GM19452 (cell line): ENCODE measurements at regions not wholly inside any gene's neighbourhood (a gene's known extent, or its start where the extent isn't known, plus 50 kb on each side); places are given as distances from the start of the nearest gene placed in this dataset.
"Not testable (repeated sequence)": the region's sequence is repeated elsewhere in the genome, so short reads cannot be mapped to it uniquely, and the experiment has no call there.

Experiments
- ATAC-seq: cut with Tn5 transposase; IDR thresholded peaks from one replicate; pipeline ENCODE4 v1.9.1; 2021; ENCODE audit not compliant: unreplicated experiment

- no peak for ATAC-seq
Observed at GRCh38 chr3:193114431-193115340, 126.3 kb upstream of the PLAAT1 start.

DNA sequence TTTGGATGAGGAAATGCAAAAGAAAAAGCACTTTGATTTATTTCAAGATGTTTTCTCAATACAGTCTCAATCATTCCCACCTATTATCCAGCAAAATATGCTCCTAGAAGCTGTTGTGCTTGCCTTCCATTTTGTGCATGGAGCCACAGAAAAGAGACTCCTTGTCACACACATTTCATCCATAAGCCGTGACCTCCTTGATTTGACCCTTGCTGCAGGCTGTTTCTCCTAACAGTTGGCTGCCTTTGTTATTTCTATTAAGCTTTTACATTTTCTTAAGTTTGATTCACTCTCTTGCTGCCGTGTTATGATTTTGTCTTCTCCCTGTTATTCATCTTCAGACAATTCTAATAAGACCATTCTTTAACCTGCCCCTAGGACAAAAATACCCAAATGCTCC lies 124.2 kb upstream of the PLAAT1 start:
- no peak for ATAC-seq

- ATAC-seq = no peak
Observed at GRCh38 chr3:193118907-193119306, 122.1 kb upstream of the PLAAT1 start.

DNA sequence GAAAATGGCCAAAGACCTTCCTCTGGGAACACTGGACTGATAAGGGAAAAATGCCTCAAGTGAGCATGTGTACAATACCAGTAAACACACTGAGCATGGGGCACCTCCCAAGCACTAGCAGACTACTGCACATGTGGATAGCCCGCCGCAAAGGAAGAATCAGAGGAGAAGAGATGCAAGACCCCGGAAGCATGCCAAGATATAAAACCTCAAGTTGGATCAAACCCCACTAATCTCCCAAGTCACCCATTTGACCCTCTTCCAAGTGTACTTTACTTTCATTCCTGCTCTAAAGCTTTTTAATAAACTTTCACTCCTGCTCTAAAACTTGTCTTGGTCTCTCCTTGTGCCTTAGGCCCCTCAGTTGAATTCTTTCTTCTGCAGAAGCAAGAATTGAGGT lies 121.1 kb upstream of the PLAAT1 start:
- ATAC-seq = no peak

DNA sequence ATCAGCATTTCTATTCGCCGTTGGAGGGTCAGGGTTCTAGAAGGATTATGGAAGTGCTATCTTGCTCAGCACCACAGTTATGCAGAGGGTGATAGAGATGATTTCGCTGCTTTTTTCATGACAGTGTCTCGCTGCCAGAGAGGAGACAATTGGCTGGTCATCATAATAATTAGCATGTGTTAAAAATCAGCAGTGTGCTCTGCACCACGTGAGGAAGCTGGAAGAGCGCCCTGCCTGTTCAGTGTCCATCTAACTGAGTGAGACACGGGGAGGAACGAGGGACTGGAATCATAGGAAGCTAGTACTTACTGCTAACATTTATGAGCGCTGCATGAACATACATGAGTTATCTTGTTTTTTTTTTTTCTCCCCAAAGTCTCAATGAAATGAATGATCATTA lies 116.2 kb upstream of the PLAAT1 start:
- no peak for ATAC-seq

GRCh38 chr3:193129607-193130006 lies 111.4 kb upstream of the PLAAT1 start:
- no peak for ATAC-seq

DNA sequence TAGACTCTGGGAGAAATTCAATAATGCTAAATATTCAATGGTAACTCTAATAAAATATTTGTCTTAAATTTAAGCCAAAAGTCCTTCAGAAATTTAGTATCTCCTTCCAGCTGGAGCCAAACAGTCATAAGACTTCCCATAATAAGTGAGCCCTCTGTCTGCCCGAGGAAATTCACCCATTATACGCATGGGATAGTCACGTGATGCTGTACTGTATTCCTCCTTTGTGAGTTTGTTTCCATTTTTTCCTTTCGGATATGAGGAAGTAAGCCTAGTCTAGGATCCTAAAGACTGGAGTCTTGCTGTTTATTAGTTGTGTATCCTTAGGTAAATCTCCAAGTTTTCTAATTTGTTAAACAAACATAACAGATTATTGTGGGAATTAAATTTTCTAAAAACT lies 110.4 kb upstream of the PLAAT1 start:
- no peak for ATAC-seq

GRCh38 chr3:193132241-193132640 lies 108.8 kb upstream of the PLAAT1 start:
- ATAC-seq = no peak

DNA sequence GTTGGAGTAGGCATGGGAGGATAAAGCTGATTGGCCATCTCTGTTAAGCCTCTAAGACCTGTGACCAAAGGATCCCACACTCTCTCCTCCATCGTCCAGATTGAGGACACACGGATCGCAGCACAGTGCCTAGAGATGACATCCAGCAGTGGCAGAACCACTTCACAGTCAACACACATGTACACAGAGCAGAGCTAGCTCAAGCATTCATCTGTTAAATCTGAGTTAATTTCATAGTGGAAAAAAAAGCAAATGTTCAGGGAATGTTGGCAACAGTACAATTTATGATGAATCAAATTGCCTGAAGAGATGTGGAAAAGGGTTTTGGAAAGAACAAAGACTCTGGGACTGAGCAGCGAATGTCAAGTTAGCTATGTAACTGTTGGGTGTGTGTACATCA lies 108.1 kb upstream of the PLAAT1 start:
- ATAC-seq = no peak

DNA sequence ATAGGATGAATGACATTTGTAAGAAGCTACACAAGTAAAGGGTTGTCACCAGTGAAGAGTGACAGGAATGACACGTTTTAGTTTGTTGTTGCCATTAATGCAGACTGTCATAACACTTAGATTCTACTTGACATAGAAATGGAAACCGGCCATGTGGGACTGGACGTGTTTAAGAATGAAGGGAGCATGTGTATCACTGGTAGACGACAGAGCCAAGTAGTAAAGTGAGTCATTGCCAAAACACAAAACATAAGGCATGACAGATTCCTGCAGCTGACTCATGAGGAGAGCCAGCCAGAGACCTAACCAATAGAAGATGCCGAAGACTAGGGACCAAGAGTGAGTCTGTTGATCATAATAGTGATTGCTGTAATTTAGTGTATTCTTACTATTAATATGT lies 106.2 kb upstream of the PLAAT1 start:
- no peak for ATAC-seq

DNA sequence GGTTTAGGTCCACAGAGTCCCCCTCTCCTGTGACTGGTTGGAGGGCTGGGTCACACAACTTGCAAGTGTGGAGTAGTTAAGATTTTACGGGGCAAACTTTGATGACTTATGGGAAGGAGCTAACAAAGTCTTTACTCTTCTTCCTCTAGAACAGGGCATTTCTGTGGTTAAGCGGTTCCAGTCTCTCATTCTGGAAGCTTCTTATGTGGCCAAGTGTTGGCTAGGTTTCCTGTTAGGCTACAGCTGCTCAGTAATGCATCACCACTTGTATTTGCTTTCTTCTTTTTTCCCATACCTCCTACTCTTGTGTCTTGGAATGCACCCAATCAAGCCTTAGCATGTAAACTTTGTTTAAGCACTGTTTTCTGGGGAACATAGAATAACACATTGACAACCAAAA lies 100.6 kb upstream of the PLAAT1 start:
- ATAC-seq = no peak

- no peak for ATAC-seq
Observed at GRCh38 chr3:193145248-193145647, 95.8 kb upstream of the PLAAT1 start.

DNA sequence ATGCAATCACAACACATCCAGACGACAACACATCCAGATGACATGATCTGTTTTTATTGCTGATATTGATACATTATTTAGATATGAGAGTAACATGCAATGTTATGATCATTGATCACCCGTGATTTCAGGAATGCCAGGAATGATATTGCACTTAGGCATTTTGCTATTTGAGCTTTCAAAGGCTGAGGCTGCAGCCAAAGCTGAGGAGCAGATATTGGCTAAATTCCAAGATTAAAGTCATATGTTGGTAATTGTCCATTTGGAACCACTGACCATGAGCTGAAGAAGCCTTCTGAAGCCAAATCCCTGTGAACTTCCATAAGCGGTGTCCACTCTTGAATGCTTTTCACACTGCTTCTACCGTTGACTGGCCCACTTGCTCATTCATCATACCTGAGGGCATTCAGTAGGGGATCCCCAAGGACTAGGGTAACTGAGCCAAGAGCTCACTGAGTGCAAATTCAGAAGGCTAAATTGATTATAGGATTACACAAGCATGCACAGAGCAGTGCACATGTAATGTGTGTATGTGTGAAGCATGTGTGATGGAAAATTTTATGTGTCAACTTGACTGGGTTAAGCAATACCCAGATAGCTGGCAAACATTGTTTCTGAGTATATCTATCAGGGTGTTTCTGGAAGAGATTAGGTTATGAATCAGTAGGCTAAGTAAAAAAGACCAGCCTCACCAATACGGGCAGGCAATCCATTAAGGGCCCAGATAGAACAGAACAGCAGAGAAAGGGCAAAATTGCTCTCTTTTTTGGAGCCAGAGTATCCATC lies 92.1 kb upstream of the PLAAT1 start:
- no peak for ATAC-seq

DNA sequence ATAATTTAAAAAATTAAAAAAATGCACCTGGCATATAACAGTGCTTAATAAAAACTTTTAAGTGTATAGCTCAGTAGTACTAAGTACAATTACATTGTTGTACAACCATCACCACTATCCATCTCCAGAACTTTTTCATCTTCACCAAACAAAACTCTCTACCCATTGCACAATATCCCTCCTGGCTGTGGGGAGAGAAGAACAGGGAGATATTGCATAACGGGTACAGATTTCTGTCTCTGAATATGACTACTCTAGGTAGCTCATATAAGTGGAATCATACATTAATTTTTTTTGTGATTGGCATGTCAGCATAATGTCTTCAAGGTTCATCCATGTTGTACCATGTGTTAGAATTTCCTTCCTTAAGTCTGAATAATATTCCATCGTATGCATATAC lies 91.0 kb upstream of the PLAAT1 start:
- ATAC-seq = no peak

- not testable (repeated sequence) for ATAC-seq
Observed at GRCh38 chr3:193155044-193155781, 85.8 kb upstream of the PLAAT1 start.

GRCh38 chr3:193157051-193157450 lies 84.0 kb upstream of the PLAAT1 start:
- no peak for ATAC-seq

GRCh38 chr3:193165431-193166120 lies 75.4 kb upstream of the PLAAT1 start:
- no peak for ATAC-seq

GRCh38 chr3:193168931-193169330 lies 72.1 kb upstream of the PLAAT1 start:
- ATAC-seq = no peak

DNA sequence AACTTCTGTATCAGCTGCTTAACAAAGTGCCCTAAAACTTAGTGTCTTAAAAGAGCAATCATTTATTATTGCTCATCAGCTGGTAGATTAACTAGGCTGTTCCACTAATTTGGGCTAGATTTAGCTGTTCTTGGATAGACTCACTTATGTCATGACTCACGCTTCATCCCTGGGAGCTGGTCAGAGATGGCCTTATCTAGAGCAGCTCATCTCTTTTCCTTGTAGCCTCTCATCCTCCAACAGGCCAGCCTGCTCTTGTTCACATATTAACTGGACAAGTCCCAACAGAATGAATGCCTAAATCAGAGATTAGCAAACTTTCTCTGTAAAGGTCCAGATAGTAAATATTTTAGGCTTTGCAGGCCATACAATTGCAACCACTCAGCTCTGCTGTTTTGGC lies 66.9 kb upstream of the PLAAT1 start:
- no peak for ATAC-seq

DNA sequence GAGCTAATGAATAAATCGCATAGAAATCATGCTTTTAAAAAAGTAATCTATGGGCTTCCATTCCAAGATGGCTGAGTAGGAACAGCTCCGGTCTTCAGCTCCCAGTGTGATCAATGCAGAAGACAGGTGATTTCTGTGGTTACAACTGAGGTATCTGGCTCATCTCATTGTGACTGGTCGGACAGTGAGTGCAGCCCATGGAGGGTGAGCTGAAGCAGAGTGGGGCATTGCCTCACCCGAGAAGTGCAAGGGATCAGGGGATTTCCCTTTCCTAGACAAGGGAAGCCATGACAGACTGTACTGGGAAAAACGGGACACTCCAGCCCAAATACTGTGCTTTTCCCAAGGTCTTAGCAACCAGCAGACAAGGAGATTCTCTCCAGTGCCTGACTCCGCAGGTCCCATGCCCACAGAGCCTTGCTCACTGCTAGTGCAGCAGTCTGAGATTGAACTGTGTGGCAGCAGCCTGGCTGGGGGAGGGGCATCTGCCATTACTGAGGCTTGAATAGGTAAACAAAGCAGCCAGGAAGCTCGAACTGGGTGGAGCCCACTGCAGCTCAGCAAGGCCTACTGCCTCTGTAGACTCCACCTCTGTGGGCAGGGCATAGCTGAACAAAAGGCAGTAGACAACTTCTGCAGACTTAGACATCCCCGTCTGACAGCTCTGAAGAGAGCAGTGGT lies 61.5 kb upstream of the PLAAT1 start:
- ATAC-seq = not testable (repeated sequence)
